NCI-H345 treated with DMSO at 0.1 percent for 48 hours (cell line): ENCODE measurements at regions not wholly inside any gene's neighbourhood (a gene's known extent, or its start where the extent isn't known, plus 50 kb on each side); places are given as distances from the start of the nearest gene placed in this dataset.
"Not testable (repeated sequence)": the region's sequence is repeated elsewhere in the genome, so short reads cannot be mapped to it uniquely, and the experiment has no call there.

Source experiments
- DNase-seq: peaks from one replicate; lab custom pipeline; 2025; ENCODE audit not compliant: unreplicated experiment; lab: John Stamatoyannopoulos, UW

- no peak for DNase-seq
These were observed 62.0 kb downstream of the CAVIN4 start for GRCh38 chr9:100639854-100640253.

GRCh38 chr9:100640447-100641050 is 62.7 kb downstream of the CAVIN4 start:
- no peak for DNase-seq

DNA sequence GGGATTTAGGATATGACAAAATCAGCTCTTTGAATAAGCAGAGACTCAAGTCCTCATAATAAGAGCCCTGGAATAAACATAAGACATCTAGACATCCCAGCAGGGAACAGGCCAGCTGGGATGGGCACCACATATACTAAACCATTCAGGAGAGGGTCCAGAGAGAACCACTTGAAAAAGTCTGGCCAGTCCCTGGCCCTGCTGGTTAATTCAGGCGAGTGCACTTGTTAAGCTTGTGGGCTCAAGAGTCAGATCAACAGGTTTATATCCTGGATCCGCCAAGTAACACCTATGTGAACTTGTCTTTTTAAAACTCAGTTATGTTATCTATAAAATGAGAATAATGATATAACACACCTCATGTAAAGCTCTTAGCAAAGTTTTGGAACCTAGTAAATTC is 63.3 kb downstream of the CAVIN4 start:
- DNase-seq: no peak

DNA sequence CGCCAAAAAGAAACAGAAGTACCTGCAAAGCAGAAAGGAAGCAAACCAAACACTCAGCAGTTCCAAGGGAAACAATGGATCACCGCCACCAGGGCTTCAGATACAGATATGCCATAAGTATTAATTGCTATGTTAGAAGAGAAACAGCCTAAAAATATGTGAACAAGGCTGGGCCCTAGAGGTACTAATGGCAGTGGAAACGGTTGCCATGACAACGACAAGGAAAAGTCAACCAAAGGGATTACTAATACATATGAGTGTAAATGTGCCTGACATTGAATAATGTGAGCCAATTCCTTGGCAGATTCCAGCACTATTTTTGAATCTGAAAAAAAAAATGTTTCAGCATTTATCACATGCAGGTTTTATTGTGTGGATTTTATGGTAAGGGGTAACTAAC is 75.0 kb downstream of the CAVIN4 start:
- no peak for DNase-seq

DNA sequence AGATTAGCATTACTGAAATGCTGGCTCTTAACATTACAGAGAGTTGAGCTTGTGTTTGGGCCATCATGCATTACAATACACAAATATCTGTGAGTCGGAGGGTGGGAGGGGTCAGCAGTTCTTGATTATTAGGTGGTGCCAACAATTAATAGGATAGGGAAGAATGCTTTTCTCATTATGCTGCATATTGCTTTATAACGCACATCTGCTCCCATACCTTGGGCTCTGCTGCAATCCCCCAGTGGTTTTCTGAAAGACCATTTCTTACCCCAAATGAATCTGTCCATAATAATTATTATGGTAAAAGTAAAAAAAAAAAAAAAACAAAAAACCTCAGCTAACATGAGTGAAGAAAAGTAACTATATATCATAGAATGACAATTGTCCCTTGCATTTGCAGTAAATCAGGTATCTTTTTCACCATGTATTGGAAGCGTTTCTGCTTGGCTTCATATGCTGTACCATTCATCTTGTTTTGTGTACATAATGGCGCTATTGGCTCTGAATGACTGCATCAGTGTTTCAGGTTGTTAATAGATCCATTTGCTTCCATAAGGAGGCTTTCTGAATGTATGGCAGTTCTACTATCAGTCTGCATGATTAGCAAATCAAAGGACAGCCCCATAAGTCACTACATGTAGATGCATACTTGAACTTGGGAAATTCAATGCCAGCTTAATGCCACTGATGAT is 75.9 kb downstream of the CAVIN4 start:
- no peak for DNase-seq

DNA sequence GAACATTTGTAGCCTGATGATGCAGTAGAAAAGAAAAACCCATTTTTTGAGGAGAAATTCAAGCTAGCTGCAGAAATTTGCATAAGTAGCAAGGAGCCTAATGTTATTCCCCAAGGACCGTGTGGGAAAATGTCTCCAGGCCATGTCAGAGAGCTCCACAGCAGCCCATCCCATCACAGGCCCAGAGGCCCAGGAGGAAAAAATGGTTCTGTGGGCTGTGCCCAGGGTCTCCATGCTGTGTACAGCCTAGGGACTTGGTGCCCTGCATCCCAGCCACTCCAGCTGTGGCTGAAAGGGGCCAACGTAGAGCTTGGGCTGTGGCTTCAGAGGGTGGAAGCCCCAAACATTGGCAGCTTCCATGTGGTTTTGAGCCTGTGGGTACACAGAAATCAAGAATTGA is 79.0 kb downstream of the CAVIN4 start:
- DNase-seq: not testable (repeated sequence)

DNA sequence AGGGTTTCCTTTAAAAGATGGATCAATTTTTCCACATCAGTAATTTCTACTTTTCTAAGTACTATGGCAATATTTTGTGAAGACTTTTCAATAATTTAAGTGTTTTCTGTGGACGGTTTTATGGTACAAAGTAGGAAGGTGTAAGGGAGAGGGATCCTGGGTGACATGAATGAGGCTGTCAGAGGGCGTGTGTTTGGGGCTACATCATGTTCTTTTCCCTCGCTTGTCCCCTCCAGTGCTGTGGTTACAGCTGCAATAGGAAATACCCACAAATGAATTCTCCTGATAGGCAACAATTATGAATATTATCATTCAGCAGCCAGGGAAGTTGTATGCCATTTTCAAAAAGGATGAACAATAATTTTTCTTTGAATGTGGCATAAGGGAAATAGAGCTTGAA is 83.8 kb downstream of the CAVIN4 start:
- DNase-seq: no peak

DNA sequence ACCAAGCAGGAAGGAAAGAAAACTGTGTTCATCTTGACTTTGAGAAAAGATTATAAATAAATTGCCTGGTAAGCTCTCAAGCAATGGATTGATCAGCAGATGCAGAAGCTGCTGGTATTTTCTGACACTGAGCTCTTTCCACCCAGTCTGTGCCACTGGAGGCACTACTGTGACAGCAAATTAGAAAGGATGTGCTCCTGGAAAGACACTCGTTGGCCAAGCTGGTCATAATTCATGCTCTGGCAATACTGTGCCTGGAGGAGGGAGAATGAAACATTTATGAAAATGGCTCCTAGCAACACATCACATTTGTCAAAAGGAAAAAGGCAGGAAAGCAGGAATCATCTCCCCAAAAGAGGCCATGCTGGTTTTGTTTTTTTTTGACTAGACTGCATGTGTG is 84.2 kb downstream of the CAVIN4 start:
- no peak for DNase-seq

DNA sequence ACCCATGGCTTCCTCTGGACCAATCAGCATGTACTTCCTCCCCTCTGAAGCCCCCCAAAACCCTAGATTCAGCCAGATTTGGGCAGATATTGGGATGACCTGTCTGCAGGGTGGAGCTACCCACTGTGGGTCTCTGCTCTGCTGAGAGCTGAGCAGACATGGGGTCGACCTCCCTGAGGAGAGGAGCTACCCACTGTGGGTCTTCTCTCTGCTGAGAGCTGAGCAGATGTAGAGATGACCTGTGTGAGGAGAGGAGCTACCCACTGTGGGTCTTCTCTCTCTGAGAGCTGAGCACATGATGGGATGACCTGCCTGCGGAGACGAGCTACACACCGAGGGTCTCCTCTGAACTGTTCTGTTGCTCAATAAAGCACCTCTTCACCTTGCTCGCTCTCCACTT is 89.6 kb downstream of the CAVIN4 start:
- DNase-seq: no peak

DNA sequence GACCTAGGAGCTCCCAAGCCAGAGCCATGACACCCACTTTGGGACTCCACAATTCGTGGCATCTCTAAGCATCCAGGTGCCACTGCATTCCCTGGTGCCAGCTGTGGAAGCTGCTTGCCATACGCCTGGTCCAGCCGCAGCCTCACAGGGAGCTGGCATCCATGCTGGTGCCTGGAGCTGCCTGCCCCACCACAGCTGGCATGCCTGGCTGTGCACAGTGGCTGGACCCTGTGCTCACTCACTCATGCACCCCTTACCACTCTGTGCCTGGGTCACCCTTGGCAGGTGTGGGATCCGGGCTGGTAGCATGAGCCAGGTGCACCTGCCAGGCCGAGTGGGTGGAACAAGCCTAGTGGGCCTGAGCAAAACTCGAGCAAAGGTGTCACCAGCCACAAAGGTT is 90.1 kb downstream of the CAVIN4 start:
- no peak for DNase-seq

DNA sequence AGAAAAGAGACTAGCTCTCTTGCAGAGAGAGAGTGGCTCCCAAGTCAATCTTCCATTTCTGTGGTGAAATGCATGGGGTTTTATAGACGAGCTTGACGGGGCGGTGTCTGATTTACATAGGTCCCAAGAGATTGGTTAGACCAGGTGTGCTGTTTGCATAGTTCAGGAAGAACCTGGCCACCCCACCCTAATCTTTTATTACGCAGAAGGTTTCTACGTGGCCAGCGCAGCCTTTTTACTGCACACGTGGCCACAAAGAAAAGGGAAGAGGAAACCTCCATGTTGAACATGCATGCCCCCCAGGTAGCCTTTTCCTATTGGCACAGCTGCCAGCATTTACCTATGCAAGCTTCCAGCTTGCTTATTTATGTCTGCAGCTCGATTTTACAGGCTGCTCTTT is 92.1 kb downstream of the CAVIN4 start:
- no peak for DNase-seq

DNA sequence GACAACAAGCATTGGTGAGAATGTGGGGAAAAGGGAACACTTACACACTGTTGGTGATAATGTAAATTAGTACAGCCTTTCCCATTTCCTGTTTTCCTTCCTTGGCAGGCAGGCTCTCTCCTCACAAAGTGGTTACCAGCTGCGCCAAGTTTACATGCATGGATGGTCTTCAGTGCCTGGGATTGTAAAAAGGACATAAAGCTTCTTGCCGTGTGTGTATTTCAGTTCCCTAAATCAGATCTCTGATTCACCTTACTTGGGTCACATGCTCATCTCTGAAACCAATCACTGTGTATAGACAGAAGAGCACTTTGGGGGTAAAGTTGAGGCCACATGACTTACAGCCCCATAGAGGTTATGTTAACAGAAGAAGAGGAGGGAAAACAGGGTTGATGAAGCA is 92.8 kb downstream of the CAVIN4 start:
- peak; percentile 57 for DNase-seq

DNA sequence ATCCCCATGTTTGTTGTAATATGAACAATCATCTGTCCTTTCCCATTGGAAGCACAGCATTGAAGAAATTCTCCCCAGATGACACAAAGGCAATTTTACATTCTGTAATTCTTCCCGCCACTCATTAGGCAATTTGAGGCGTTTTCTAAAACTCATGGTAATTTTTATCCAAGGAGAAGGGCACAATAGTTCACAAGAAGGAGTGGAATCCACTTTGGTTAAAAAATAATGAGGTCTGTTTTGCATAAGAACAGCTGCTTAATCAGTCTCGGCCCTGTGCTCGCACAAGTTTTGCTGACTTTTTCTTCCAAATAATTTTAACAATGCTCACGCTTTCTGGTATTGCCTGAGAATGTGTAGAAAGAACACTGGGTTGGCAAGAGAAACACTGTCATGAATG is 94.0 kb downstream of the CAVIN4 start:
- DNase-seq: no peak

DNA sequence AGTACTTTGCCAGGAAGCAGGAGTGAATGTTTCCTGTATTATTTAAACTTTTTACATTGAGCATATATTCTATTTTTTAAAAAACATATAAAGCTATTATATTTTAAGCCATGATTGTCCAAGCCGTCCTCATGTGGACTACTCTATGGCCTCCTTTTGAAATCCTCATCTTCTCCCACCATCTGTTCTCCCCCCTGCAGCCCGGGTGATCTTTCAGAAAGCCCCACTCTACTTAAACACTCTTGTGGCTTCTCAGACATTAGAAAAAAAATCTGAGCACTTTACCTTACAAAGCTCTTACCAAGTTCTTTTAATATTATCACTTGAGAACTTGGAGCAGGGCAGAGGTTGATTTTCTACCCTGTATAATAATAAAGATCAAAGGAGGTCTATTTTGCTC is 95.4 kb downstream of the CAVIN4 start:
- DNase-seq: no peak

DNA sequence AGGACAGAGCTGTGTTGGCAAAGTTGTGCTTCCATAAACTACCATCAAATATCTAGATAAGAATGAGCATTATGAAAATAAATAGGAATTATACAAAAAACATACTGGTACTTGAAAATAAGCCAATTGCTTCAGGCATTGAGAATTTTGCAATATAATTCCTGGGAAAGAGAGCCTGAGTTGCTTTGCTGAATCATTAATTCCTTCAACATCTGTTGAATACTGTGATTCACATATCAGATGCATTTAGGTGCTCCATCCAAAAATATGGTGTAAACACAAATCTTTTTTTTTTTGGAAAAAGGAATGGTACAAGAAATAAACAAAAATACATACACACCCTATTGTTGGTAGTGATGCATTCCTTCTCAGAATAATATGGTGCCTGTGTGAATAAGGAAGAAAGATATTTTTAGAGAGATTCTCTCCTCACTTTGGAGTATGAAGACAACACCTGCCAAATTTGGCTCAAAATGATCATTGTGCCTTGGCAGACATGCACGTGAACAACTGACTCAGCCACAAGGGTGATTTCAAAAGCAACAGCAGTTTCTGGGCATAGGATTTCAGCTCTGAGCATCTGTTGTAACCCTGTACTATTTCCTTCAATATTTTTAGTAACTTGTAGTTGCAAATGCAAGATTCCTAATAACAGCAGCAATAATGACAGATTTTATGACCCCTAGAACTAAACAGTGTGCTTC is 96.7 kb downstream of the CAVIN4 start:
- no peak for DNase-seq

DNA sequence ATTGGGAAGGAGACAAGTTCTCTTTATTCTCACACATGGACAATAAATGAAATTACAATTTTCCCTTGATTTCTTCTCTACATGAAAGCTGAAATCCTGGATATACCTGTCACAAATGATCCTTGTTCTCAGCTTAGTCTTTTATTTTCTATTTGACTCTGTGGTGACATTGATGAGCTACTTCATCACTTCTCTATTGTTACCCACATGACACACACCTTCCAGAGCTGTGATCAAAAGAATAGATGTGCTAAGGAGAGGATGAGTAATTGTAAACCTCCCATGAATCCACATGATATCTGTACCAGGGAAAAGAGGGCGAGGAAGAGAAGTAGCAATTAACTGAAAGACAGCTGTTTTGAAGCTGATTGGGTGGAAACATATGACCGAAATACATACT is 102.0 kb downstream of the CAVIN4 start:
- DNase-seq: peak; percentile 48

DNA sequence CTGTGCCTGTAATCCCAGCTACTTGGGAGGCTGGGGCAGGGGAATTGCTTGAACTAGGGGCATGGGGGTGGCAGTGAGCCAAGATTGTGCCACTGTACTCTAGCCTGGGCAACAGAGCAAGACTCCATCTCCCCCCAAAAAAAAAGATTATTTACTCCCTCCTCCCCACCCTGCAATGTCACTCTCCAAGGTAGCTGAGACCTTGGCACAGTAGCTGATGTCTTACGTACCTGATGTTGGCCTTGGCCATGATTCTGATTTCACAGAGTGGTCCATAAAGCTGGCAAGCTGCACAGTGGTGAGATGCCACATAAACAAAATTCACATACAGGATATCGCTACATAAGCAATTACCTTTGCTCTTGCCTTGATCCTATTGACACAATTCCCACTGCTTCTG is 108.5 kb downstream of the CAVIN4 start:
- no peak for DNase-seq

DNA sequence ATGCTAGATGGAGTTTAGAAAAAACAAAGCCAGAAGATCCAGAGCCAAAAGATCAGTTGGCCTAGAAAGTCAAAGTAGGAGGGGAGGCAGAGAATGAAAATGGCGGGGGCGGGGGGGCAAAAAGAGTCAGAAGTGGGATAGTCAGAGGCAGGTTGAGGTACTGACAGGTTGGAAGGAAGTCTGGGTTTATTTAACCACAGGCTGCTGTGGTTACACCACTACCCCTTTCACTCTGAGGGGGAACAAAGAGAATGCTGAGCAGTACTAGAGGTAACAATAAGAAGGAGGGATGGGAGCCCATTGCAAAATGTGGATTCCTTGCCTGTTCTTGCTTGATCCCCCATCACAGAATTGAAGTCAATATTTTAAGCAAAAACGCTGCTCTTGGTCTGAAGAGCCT is 111.8 kb downstream of the CAVIN4 start:
- no peak for DNase-seq

GRCh38 chr9:100690438-100690837 is 112.6 kb downstream of the CAVIN4 start:
- DNase-seq: no peak

DNA sequence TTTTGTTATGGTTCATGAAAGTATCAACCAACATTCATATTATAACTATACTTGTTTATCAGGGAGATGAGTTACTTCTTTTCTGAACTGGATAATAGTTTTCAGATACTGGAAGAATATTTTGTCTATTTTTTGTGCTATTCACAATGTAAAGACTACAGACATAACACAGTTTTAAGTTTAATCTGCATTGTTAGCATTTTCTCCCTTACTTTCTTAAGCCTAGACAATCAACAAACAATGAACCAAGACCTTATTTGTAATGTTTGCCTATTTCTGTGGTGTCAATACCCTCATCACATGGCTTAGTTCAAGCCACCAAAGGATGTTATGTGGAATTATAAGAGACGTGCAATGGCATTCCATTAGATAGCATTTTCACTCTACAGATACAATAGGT is 119.5 kb downstream of the CAVIN4 start:
- no peak for DNase-seq

- no peak for DNase-seq
These were observed 121.1 kb downstream of the CAVIN4 start for GRCh38 chr9:100698945-100699344.

GRCh38 chr9:100699668-100700067 is 121.8 kb downstream of the CAVIN4 start:
- no peak for DNase-seq
